BJ (cell line): ENCODE measurements at regions not wholly inside any gene's neighbourhood (a gene's known extent, or its start where the extent isn't known, plus 50 kb on each side); places are given as distances from the start of the nearest gene placed in this dataset.

Experiments
- CTCF ChIA-PET: fragments of 350-600 bp; formaldehyde crosslinking; extraction: SDS; loops from one replicate; lab custom pipeline; 2021; ENCODE audit warnings: antibody characterized with exemption, inconsistent platforms; lab: Yijun Ruan, JAX
- POLR2A ChIA-PET: fragments of 300-600 bp; sonication (Branson Sonifier 250); formaldehyde crosslinking; extraction: SDS; loops from one replicate; lab custom pipeline; 2021; ENCODE audit warnings: antibody characterized with exemption; lab: Charles Lee
- DNase-seq: peaks from one replicate; pipeline ENCODE4 v3.0.0-alpha.2; 2011; ENCODE audit warnings: low read depth
- H3K27me3 ChIP-seq: 2 replicates; pipeline ENCODE4 v1.6.0; 2011; ENCODE audit warnings: low read length; ENCODE audit not compliant: control insufficient read depth, insufficient read depth
- H3K36me3 ChIP-seq: 2 replicates; pipeline ENCODE4 v1.5.1; 2011; ENCODE audit warnings: low read length; ENCODE audit not compliant: control insufficient read depth, insufficient read depth
- H3K4me3 ChIP-seq: 2 replicates; pipeline ENCODE4 v1.5.1; 2011; ENCODE audit warnings: low read depth, mild to moderate bottlenecking, control low read depth, low read length
- CTCF ChIP-seq: IDR thresholded peaks from 2 replicates; pipeline ENCODE4 v1.5.1; 2011; ENCODE audit warnings: low read depth, mild to moderate bottlenecking, control low read depth, inconsistent platforms, low read length, moderate library complexity; ENCODE audit not compliant: insufficient read depth

DNA sequence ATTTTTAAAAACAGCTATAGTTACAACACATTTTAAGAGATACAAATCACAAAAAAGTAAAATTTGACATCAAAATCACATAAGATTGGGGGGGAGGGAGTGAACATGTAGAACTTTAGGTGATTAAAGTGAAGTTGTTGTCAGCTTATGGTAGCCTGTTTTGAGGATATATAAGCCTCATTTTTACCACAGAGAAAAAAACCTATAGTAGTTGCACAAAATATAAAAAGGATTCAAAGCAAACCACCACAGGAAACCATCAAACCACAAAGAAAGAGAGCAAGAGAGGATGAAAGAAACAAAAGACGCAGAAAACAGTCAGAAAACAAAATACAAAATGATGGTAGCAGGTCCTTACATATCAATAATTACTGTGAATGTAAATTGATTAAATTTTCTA lies 291.9 kb upstream of the DEPDC1 start:
- no peak for DNase-seq
- H3K36me3 ChIP-seq, result no peaks in the 10 kb centered on the region
- no peak overlapping the region for H3K4me3 ChIP-seq
- ChIA-PET POLR2A (no interaction called here), CTCF (no interaction called here)
- no peak for TF ChIP-seq CTCF
- H3K27me3 ChIP-seq, result no peaks in the 10 kb centered on the region

DNA sequence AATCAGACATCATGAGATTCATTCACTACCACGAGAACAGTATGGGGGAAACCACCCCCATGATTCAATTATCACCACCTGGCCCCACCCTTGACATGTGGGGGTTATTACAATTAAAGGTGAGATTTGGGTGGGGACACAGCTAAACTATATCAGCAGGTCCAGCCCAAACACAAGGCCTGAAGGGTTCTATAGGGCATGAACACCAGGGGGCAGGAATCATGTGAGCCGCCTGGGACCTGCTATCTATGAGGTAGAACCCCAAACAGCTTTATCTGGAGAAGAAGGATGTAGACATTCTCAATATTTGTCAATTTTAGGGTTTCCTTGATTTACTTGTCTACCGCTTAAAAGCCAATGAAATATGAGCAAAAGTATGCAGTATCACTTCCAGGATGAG lies 294.9 kb upstream of the DEPDC1 start:
- POLR2A ChIA-PET, result no interaction called here
- no peaks in the 10 kb centered on the region for H3K27me3 ChIP-seq
- CTCF ChIA-PET, result interaction anchor here (0.7 kb wide), 1 partner anchor 43 kb away, joined by 3 read pairs; no protein-coding TSS in a partner anchor
- H3K4me3 ChIP-seq, result no peak overlapping the region
- H3K36me3 ChIP-seq, result no peaks in the 10 kb centered on the region
- TF ChIP-seq CTCF, result no peak
- DNase-seq, result no peak

- ChIA-PET CTCF (no interaction called here), POLR2A (no interaction called here)
- Histone ChIP-seq H3K4me3 (no peak overlapping the region), H3K36me3 (no peaks in the 10 kb centered on the region), H3K27me3 (no peaks in the 10 kb centered on the region)
- no peak for DNase-seq
- no peak for TF ChIP-seq CTCF
Measured at GRCh38 chr1:68795956-68796355, 299.1 kb upstream of the DEPDC1 start.

GRCh38 chr1:68796888-68797287 lies 300.0 kb upstream of the DEPDC1 start:
- no peak for DNase-seq
- ChIA-PET CTCF (no interaction called here), POLR2A (no interaction called here)
- TF ChIP-seq CTCF, result no peak
- H3K36me3 ChIP-seq, result no peaks in the 10 kb centered on the region
- no peak overlapping the region for H3K4me3 ChIP-seq
- no peaks in the 10 kb centered on the region for H3K27me3 ChIP-seq

DNA sequence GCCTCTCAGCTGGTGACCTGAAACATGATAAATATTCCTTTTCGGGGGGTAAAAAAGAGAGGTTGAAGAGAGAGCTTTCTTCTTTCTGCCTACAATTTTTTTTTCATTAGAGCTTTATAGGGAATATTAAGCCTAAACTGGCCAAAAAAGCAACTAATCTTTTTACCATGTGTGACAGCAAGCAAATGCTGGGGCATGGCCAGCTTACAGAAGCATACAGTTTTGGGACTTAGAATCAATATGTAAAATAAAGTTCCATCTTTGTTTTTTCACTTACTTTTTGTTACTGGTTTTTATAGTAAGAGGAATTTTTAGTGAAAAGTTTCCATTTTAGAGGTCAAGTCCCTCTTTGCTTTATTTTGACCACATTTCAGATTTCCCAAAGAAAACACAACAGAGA lies 301.2 kb upstream of the DEPDC1 start:
- Histone ChIP-seq H3K4me3 (no peak overlapping the region), H3K27me3 (no peaks in the 10 kb centered on the region), H3K36me3 (no peaks in the 10 kb centered on the region)
- no peak for DNase-seq
- TF ChIP-seq CTCF, result no peak
- ChIA-PET POLR2A (no interaction called here), CTCF (no interaction called here)
